HG03521 (cell line): ENCODE measurements at regions not wholly inside any gene's neighbourhood (a gene's known extent, or its start where the extent isn't known, plus 50 kb on each side); places are given as distances from the start of the nearest gene placed in this dataset.

Experiments
- ATAC-seq: cut with Tn5 transposase; IDR thresholded peaks from one replicate; pipeline ENCODE4 v1.9.1; 2021; ENCODE audit warnings: mild to moderate bottlenecking, moderate library complexity; ENCODE audit not compliant: unreplicated experiment

DNA sequence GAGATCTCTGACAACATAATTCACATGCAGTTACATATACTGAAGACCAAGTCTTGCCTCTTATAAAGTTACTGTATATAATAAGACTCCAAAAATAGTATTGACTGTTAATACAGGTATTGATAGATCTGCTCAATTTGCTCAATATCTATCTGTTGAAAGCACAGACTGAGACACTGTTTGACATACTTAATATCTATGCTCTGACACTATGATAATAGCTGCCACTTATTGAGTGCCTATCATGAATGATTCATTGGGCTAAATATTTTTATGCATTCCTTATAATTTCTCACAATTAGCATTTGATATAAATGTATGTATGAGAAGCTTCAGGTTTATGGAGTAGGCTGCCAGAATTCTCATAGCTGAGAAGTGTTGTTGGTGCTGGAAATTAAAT lies 1600.9 kb upstream of the IGFBP7 start:
- no peak for ATAC-seq

- no peak for ATAC-seq
Measured at GRCh38 chr4:58688568-58688967, 1578.4 kb upstream of the IGFBP7 start.

DNA sequence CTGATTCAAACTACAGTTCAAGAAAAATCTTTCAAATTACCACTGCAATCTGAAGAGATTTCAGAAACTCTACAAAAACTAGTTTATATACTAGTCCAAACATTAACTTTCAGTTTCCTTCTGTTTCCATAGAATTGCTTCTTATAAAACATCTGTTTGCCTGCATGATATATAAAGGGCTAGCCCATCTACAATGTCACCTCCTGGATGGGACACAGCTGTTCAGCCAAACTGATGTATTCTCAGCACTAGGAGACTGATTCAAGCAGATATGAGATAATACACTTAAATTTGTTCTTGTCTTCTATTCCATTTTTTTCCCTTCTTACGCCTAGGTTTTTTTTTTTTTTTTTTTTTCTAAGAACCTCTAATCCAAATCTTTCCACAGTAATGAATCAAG lies 1569.7 kb upstream of the IGFBP7 start:
- ATAC-seq: no peak

GRCh38 chr4:58679051-58679450 lies 1568.9 kb upstream of the IGFBP7 start:
- ATAC-seq: no peak

GRCh38 chr4:58669783-58670182 lies 1559.6 kb upstream of the IGFBP7 start:
- no peak for ATAC-seq

DNA sequence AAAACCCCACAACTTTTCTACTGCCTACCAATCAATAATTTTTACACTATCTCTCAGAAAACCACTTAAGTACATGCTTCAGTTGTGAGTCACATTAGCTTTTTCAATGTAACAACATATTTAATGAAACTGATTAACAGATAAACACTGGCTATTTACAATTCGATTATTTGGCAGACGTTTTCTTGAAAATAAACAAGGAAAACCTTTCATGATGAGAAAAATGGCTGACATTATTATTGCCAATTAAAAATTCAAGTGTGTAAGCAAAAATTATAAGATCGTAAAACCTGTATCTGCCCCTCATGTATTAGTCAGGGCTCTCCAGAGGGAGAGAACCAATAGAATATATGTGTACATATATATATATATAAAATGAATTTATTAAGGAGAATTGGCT lies 1555.5 kb upstream of the IGFBP7 start:
- no peak for ATAC-seq

- no peak for ATAC-seq
Measured at GRCh38 chr4:58658701-58659100, 1548.5 kb upstream of the IGFBP7 start.

GRCh38 chr4:58653251-58653650 lies 1543.1 kb upstream of the IGFBP7 start:
- ATAC-seq: no peak

DNA sequence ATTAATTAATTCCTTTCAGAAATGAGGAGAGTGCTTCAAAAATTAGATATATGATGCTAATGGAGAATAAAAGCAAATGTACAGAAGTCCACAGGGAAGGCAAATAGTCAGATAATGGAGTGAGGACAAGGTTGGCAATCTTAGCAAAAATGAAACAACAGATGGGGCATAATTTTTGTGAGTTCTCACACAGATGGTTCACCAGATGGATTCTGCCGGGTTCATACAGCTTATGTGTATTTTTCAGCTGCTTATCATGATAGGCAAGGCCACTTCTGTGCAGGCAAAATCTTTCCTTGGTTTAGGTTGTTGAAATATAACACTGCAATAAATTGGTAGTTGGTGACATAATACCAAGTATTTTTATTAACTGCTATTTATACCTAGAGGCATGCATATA lies 1539.0 kb upstream of the IGFBP7 start:
- no peak for ATAC-seq

DNA sequence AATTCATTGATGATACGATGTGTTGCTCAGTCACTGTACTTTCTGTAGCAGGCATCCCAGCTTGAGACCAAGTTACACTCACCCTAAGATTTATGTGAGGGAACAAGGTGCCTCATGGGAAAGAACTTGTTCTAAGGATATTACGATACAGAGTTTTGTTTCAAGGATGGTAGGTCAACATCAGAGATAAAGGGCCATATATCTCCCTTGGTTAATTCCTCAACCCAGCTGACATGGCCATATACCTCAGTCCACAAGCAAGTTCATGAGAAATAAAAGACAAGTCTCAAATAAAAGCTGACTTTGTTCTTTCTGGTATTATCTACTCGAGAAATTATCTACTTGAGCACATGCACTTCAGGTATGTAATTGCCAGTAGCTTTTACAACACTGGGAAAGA lies 1535.9 kb upstream of the IGFBP7 start:
- no peak for ATAC-seq

DNA sequence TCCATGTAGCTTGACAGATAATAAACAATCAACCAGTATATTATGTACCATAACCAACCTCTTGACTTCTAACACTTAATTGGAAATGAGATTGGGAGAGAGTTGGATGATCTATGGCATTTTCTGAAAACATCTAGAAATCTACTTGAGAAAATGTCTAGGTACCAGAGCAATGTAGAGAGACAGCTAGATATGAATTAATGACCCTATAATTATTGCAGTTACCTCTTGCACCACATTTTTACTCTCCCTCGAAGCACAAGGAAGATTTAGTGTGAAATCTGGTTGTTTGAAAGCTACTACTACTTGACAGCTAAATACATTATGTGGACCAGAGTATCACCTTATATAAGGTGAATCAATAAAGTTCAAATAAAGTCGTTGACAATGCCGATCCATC lies 1534.4 kb upstream of the IGFBP7 start:
- no peak for ATAC-seq

DNA sequence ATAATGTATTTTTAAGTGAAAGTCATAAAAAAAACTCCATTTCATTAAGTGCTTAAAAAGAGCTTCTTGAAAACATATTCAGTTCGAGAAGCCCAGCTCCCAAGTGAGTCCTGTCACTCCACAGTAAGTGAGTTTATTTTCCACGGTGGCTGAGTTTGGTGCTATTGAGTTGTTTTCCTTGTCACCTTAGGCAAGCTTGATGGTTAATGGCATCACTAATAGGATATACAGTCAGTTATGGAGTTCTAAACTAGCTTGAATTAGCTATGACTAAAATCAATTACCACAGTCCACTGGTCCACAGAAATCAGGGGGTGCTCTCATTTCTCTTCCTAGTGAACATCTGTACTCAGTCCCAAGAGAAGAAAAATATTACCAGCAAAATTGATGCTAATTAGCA lies 1526.2 kb upstream of the IGFBP7 start:
- ATAC-seq: no peak

DNA sequence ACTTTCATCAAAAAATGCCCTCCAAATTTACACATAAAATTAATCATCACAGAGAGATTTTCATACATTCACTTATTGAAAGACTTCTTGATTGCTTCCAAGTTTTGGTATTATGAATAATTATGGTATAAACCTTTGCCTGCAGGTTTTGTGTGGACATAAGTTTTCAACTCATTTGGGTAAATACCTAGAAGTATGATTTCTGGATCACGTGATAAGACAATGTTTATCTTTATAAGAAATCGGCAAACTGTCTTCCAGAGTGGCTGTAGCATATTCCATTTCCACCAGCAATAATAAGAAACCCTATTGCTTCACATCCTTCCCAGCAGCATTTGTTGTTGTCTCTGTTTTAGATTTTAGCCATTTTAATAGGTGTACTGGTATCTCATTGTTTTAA lies 1507.0 kb upstream of the IGFBP7 start:
- no peak for ATAC-seq

GRCh38 chr4:58611012-58611411 lies 1500.8 kb upstream of the IGFBP7 start:
- ATAC-seq: no peak

DNA sequence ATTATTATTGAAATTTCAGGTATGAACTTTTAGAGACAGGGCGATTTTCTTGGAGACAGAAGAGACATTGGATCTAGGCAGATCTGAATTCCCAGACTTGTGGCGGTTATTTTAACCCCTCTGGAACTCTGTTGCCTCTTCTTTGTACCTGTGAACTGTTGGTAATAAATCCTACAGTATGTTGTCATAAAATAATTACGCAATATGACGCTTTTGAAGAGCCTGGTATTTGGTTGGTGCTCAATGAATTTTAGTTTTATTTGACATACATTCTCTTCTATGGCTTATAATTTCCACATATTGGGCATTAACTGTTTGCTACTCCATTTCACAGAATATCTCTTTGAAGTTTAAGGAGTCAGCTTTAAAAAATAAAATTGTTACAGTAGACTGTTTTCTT lies 1496.1 kb upstream of the IGFBP7 start:
- ATAC-seq: no peak

GRCh38 chr4:58603951-58604350 lies 1493.8 kb upstream of the IGFBP7 start:
- ATAC-seq: no peak

DNA sequence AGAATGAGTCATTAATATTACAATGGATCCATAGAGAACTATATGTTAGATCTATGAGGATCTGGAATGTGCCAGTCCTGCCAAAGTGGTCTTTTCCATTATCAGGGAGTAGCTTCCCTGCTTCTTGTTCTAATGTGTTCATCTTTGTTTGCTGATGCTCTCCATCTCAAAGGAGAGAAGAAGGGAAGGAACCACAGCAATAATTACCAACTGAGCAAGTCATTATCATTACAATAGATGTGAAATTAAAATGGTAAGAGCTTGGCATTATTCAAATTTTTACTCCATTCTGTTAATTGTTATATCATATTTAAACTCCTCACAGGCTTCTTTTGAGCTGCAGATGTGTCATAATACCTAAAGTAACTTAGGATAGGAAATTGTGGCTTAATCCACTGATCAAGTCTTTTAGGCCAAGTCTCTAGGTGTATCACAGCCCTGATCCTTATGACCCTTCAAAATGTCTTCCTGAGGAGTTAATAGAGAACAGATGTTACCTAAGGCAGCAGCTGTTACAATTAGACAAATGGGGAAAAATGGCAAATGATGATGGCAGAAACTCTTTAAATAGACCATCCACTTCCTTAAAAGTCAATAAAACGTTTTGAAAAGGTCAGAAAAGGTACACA lies 1492.7 kb upstream of the IGFBP7 start:
- ATAC-seq: no peak

GRCh38 chr4:58602022-58602421 lies 1491.8 kb upstream of the IGFBP7 start:
- ATAC-seq: no peak

GRCh38 chr4:58600290-58600689 lies 1490.1 kb upstream of the IGFBP7 start:
- ATAC-seq: no peak

GRCh38 chr4:58590722-58591121 lies 1480.5 kb upstream of the IGFBP7 start:
- no peak for ATAC-seq

DNA sequence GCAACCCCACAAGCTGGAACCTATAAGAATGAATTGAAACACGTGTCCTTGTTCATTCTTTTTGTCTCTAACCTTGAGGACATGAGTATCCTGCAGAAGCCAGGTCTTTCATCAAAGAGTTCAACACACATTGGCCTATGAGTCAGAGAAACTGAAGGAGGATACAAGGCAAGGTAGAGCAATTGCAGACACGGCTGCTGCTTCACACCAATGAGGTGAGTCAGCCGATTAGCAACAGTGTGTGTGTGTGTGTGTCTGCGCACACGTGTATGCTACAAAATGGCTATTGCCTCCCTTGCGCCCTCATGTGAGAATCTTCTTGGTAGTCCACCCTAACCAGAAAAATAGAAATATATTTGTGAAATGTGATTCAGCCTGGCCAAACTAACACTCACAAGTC lies 1477.7 kb upstream of the IGFBP7 start:
- ATAC-seq: no peak

GRCh38 chr4:58566260-58566659 lies 1456.1 kb upstream of the IGFBP7 start:
- ATAC-seq: no peak

DNA sequence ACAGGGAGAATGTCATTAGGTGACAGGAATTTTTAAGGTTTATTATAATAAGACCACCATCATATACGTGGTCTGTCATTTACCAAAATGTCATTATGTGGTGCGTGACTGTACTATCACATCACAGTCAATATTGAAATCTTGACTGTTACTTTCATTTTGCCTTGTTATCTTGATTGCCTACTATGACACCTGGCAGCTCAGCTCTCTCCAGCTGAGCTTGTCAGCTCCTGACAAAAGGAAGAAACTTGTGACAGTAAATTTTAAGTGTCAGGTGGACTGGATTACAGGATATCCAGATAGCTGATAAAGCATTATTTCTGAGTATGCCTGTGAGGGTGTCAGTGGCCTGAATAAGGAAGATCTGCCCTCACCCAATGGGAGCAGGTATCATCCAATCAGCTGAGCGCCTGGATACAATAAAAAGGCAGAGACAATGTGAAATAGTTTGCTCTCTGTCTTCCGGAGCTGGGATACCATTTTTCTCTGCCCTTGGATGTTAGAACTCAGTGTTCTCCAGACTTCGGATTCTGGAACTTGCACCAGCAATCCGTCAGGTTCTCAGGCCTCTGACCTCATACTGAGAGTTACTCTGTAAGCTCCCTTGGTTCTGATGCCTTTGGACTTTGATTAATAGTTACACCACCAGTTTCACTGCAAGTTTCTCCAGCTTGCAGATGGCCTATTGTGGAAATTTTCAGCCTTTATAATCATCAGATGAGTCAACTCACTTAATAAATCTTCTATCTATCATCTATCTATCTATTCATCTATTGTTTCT lies 1454.7 kb upstream of the IGFBP7 start:
- no peak for ATAC-seq
